Gastroesophageal sphincter (tissue), 4 donors: ENCODE measurements at regions not wholly inside any gene's neighbourhood (a gene's known extent, or its start where the extent isn't known, plus 50 kb on each side); places are given as distances from the start of the nearest gene placed in this dataset.

Experiments used
- ATAC-seq: fragments of 150-250 bp; one replicate; pipeline ENCODE4 v1.9.1; 2016; ENCODE audit warnings: mild to moderate bottlenecking, moderate library complexity
- H3K27ac ChIP-seq, 4 donors: fragments of 200-600 bp; sonication (generic) in 3 of 4; 1 replicate in 3 of 4; 2 replicates in 1 of 4; pipeline ENCODE4 v1.5.1; 2016 to 2019
- H3K27me3 ChIP-seq: fragments of 200-600 bp; sonication (generic); one replicate; pipeline ENCODE4 v1.5.1; 2019
- H3K36me3 ChIP-seq, 2 donors: fragments of 200-600 bp; sonication (generic); one replicate each; pipeline ENCODE4 v1.5.1; 2019; ENCODE audit warnings: control low read depth in 1 of 2
- H3K4me1 ChIP-seq, 3 donors: fragments of 200-600 bp; sonication (generic); 1 replicate in 2 of 3; 2 replicates in 1 of 3; pipeline ENCODE4 v1.5.1; 2016 to 2019; ENCODE audit warnings: control low read depth in 2 of 3
- H3K4me3 ChIP-seq, 2 donors: fragments of 200-600 bp; sonication (generic); one replicate each; pipeline ENCODE4 v1.5.1; 2019; ENCODE audit warnings: mild to moderate bottlenecking in 1 of 2, moderate library complexity in 1 of 2
- H3K9me3 ChIP-seq, 3 donors: fragments of 200-600 bp; sonication (generic); one replicate each; pipeline ENCODE4 v1.5.1; 2017 to 2019; ENCODE audit warnings: control low read depth in 2 of 3
- CTCF ChIP-seq, 4 experiments: fragments of 200-600 bp in 2 of 4; fragments of 450-650 bp in 2 of 4; sonication (generic) in 1 of 4; IDR thresholded peaks; one replicate each; pipeline ENCODE4 v1.5.1; 2017 to 2019; ENCODE audit warnings: antibody characterized with exemption in 4 of 4, mild to moderate bottlenecking in 2 of 4, moderate library complexity in 2 of 4
- EP300 ChIP-seq: sonication (generic); formaldehyde crosslinking; IDR thresholded peaks from one replicate; pipeline ENCODE4 v1.6.1; 2017; ENCODE audit warnings: antibody characterized with exemption, mild to moderate bottlenecking
- POLR2A ChIP-seq, 2 donors: fragments of 450-650 bp; IDR thresholded peaks; one replicate each; pipeline ENCODE4 v1.6.1; 2017; ENCODE audit warnings: antibody characterized with exemption in 2 of 2, mild to moderate bottlenecking in 2 of 2, moderate library complexity in 1 of 2
- POLR2AphosphoS5 ChIP-seq: sonication (generic); formaldehyde crosslinking; IDR thresholded peaks from one replicate; pipeline ENCODE4 v1.6.1; 2017; ENCODE audit warnings: antibody characterized with exemption
- WGBS, 2 donors: methylation state at CpG; one replicate each; pipeline ENCODE4 v1.1.5; 2018; ENCODE audit warnings: low coverage in 1 of 2; 5-methylcytosine and 5-hydroxymethylcytosine counted together

GRCh38 chr6:14187406-14187805 is 69.8 kb downstream of the CD83 start:
- Histone ChIP-seq H3K9me3 (peaks cover 0 to 3% (median 0%) of the 10 kb centered on the region in 3 donors), H3K27ac (no peak overlapping the region), H3K4me3 (no peak overlapping the region), H3K4me1 (no peaks in the 10 kb centered on the region), H3K36me3 (no peaks in the 10 kb centered on the region), H3K27me3 (no peaks in the 10 kb centered on the region)
- ATAC-seq = no peak
- TF ChIP-seq POLR2A (IDR thresholded peaks at IDR 0.05) = no peak
- no peak for TF ChIP-seq EP300
- no peak for TF ChIP-seq CTCF (IDR thresholded peaks at IDR 0.05)
- TF ChIP-seq POLR2AphosphoS5 = no peak
- 94 to 95% methylated on average over 2 to 3 of the region's 3 CpGs for WGBS, 2 donors

GRCh38 chr6:14189074-14189473 is 71.5 kb downstream of the CD83 start:
- no peak overlapping the region for H3K4me3 ChIP-seq
- H3K36me3 ChIP-seq = no peaks in the 10 kb centered on the region
- WGBS, 2 donors = 100% methylated on average over 2 of the region's 2 CpGs; no CpG with 5 or more reads in 1 of the 2 donors
- H3K4me1 ChIP-seq = peaks cover 0 to 10% (median 0%) of the 10 kb centered on the region in 3 donors
- H3K27me3 ChIP-seq = no peaks in the 10 kb centered on the region
- H3K9me3 ChIP-seq = peaks cover 0 to 3% (median 0%) of the 10 kb centered on the region in 3 donors
- no peak overlapping the region for H3K27ac ChIP-seq
- no peak for ATAC-seq
- no peak for TF ChIP-seq EP300

GRCh38 chr6:14190191-14190928 is 72.8 kb downstream of the CD83 start:
- Histone ChIP-seq H3K4me1 (peaks cover 0 to 12% (median 0%) of the 10 kb centered on the region in 3 donors), H3K4me3 (no peak overlapping the region), H3K27ac (no peak overlapping the region), H3K27me3 (no peaks in the 10 kb centered on the region), H3K36me3 (no peaks in the 10 kb centered on the region), H3K9me3 (peaks cover 0 to 2% (median 0%) of the 10 kb centered on the region in 3 donors)
- WGBS, 2 donors = 60 to 73% methylated on average over 6 of the region's 6 CpGs
- TF ChIP-seq CTCF (IDR thresholded peaks at IDR 0.05) (no peak), POLR2AphosphoS5 (no peak), POLR2A (IDR thresholded peaks at IDR 0.05) (no peak), EP300 (no peak)
- no peak for ATAC-seq

GRCh38 chr6:14190929-14191224 is 73.3 kb downstream of the CD83 start:
- no peak overlapping the region for H3K27ac ChIP-seq
- no peaks in the 10 kb centered on the region for H3K27me3 ChIP-seq
- no peaks in the 10 kb centered on the region for H3K36me3 ChIP-seq
- ATAC-seq = no peak
- no peaks in the 10 kb centered on the region for H3K9me3 ChIP-seq
- 93 to 98% methylated on average over 5 to 6 of the region's 6 CpGs for WGBS, 2 donors
- H3K4me3 ChIP-seq = no peak overlapping the region
- TF ChIP-seq EP300 (no peak), POLR2AphosphoS5 (no peak), CTCF (IDR thresholded peaks at IDR 0.05) (no peak), POLR2A (IDR thresholded peaks at IDR 0.05) (no peak)
- peaks cover 0 to 12% (median 0%) of the 10 kb centered on the region in 3 donors for H3K4me1 ChIP-seq

- H3K27ac ChIP-seq = no peak overlapping the region
These were observed 74.2 kb downstream of the CD83 start for GRCh38 chr6:14191761-14192160.

GRCh38 chr6:14192216-14192788 is 74.7 kb downstream of the CD83 start:
- Histone ChIP-seq H3K27ac (no peak overlapping the region), H3K4me3 (no peak overlapping the region), H3K27me3 (no peaks in the 10 kb centered on the region), H3K9me3 (no peaks in the 10 kb centered on the region), H3K4me1 (peaks cover 0 to 12% (median 0%) of the 10 kb centered on the region in 3 donors), H3K36me3 (no peaks in the 10 kb centered on the region)
- TF ChIP-seq CTCF (IDR thresholded peaks at IDR 0.05) (no peak), POLR2AphosphoS5 (no peak), EP300 (no peak), POLR2A (IDR thresholded peaks at IDR 0.05) (no peak)
- no peak for ATAC-seq
- 44% methylated on average over 3 of the region's 3 CpGs; no CpG with 5 or more reads in 1 of the 2 donors for WGBS, 2 donors

More at GRCh38 chr6:14191761-14192160, 74.2 kb downstream of the CD83 start:
- WGBS, 2 donors = 78 to 83% methylated on average over 1 to 2 of the region's 3 CpGs
- Histone ChIP-seq H3K4me1 (peaks cover 0 to 12% (median 0%) of the 10 kb centered on the region in 3 donors), H3K36me3 (no peaks in the 10 kb centered on the region), H3K9me3 (no peaks in the 10 kb centered on the region), H3K27me3 (no peaks in the 10 kb centered on the region), H3K4me3 (no peak overlapping the region)
- no peak for TF ChIP-seq POLR2A (IDR thresholded peaks at IDR 0.05)
- no peak for ATAC-seq
